NT2/D1 (cell line): ENCODE measurements at regions not wholly inside any gene's neighbourhood (a gene's known extent, or its start where the extent isn't known, plus 50 kb on each side); places are given as distances from the start of the nearest gene placed in this dataset.

ENCODE experiments used
- YY1 ChIP-seq: IDR thresholded peaks from 2 replicates; pipeline ENCODE4 v1.6.1; 2011; ENCODE audit not compliant: insufficient read length, insufficient read depth
- ZNF274 ChIP-seq: IDR thresholded peaks from 2 replicates; pipeline ENCODE4 v1.6.1; 2011; ENCODE audit warnings: mild to moderate bottlenecking, low read depth, low read length

GRCh38 chr7:84904561-84904960 lies 282.3 kb downstream of the SEMA3D start:
- TF ChIP-seq YY1 (no peak), ZNF274 (no peak)
